AG04450 (cell line): ENCODE measurements at regions not wholly inside any gene's neighbourhood (a gene's known extent, or its start where the extent isn't known, plus 50 kb on each side); places are given as distances from the start of the nearest gene placed in this dataset.

Source experiments
- CTCF ChIA-PET: fragments of 300-600, 350-600 bp; formaldehyde crosslinking; extraction: SDS; loops from one replicate; lab custom pipeline; 2022; ENCODE audit warnings: antibody characterized with exemption, inconsistent platforms; lab: Charles Lee
- POLR2A ChIA-PET: fragments of 350-600 bp; formaldehyde crosslinking; extraction: SDS; loops from one replicate; lab custom pipeline; 2021; ENCODE audit warnings: antibody characterized with exemption, inconsistent platforms; lab: Yijun Ruan, JAX
- DNase-seq: peaks from one replicate; pipeline ENCODE4 v3.0.0-alpha.2; 2011; ENCODE audit warnings: low read depth, low spot score
- H3K27ac ChIP-seq: one replicate; pipeline ENCODE4 v1.5.1; 2012; ENCODE audit warnings: low read depth, low read length, control low read depth
- H3K27me3 ChIP-seq: one replicate; pipeline ENCODE4 v1.6.0; 2012; ENCODE audit warnings: low read length; ENCODE audit not compliant: control insufficient read depth, insufficient read depth
- H3K4me3 ChIP-seq: 2 replicates; pipeline ENCODE4 v1.5.1; 2011; ENCODE audit warnings: mild to moderate bottlenecking, low read depth, low read length, control low read depth
- H3K9me3 ChIP-seq: 2 replicates; pipeline ENCODE4 v1.5.1; 2012; ENCODE audit warnings: low read length; ENCODE audit not compliant: control insufficient read depth, insufficient read depth
- CTCF ChIP-seq: IDR thresholded peaks from 2 replicates; pipeline ENCODE4 v1.5.1; 2011; ENCODE audit warnings: low read depth, low read length, control low read depth, inconsistent platforms

GRCh38 chr4:97110506-97110905 lies 1032.8 kb downstream of the STPG2 start:
- no peaks in the 10 kb centered on the region for H3K27me3 ChIP-seq
- CTCF ChIA-PET: no interaction called here
- TF ChIP-seq CTCF: no peak
- peaks cover 5% of the 10 kb centered on the region for H3K9me3 ChIP-seq
- DNase-seq: no peak
- no peak overlapping the region for H3K27ac ChIP-seq
- POLR2A ChIA-PET: no interaction called here
- H3K4me3 ChIP-seq: no peak overlapping the region

GRCh38 chr4:97116511-97116910 lies 1026.8 kb downstream of the STPG2 start:
- ChIA-PET CTCF (no interaction called here), POLR2A (no interaction called here)
- no peak overlapping the region for H3K27ac ChIP-seq
- no peaks in the 10 kb centered on the region; the same call in 1 of the 2 replicates for H3K9me3 ChIP-seq
- no peaks in the 10 kb centered on the region for H3K27me3 ChIP-seq
- no peak for DNase-seq
- no peak overlapping the region for H3K4me3 ChIP-seq
- TF ChIP-seq CTCF: no peak

DNA sequence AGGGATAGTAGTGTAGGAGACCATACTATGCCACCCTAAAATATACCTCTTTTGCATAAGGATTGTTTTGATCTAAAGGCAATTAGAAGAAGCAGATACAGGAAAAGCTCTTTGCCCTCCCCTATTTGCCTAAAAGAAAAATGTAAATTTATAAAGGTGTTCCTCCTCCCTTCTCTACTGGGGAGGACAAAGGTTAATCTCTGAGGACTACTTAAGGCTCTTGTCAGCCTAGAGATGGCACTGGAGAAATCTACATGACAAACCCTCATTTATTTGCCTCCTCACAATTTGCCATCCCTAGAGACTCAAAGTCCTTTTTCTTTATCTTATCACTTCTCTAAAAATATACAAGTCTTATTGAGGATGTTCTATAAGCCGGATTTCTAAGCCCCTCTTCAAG lies 1021.8 kb downstream of the STPG2 start:
- Histone ChIP-seq H3K27me3 (no peaks in the 10 kb centered on the region), H3K4me3 (no peak overlapping the region), H3K27ac (no peak overlapping the region), H3K9me3 (peaks cover 9% of the 10 kb centered on the region)
- POLR2A ChIA-PET: no interaction called here
- CTCF ChIA-PET: no interaction called here
- no peak for TF ChIP-seq CTCF
- DNase-seq: no peak

DNA sequence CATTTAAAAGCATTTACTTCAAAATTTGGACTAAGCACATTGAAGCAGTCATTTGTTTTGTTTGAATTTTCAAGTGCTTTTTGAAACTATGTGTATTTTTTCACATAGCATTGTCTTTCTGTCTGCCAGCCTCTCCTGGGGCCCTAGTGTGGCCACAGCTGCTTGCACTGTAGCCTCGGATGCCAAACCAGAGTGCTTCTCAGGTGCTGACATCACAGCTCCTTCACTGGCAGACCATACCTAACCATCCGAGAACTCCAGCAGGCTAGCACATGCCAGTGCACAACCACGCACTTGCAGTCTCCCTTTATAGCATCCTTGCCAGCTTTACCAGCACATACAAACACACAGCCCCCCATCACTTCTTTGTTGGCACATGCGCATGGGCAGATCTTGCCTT lies 1019.7 kb downstream of the STPG2 start:
- Histone ChIP-seq H3K27ac (no peak overlapping the region), H3K9me3 (peaks cover 9% of the 10 kb centered on the region), H3K4me3 (no peak overlapping the region), H3K27me3 (no peaks in the 10 kb centered on the region)
- POLR2A ChIA-PET: no interaction called here
- TF ChIP-seq CTCF: no peak
- no peak for DNase-seq
- CTCF ChIA-PET: no interaction called here

DNA sequence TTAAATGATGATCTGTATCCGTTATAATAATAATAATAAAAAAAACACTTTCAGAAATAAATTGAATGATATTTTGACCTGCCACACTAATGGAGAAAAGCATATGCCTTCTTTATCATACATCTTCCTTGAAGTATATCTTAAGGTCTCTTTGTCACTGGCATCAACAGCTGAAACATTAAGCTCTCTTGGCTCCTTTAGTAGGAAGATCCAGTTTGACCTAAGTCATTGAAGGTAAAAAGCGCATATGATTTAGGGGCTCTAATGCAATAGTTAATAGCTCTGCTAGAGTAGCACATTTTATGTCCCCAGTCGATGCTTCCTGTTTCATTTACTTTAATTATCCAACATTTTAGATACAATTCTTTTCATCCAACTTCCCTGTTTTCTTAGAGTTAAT lies 1010.8 kb downstream of the STPG2 start:
- ChIA-PET CTCF (no interaction called here), POLR2A (no interaction called here)
- no peaks in the 10 kb centered on the region for H3K27me3 ChIP-seq
- H3K27ac ChIP-seq: no peak overlapping the region
- H3K4me3 ChIP-seq: no peak overlapping the region
- no peak for TF ChIP-seq CTCF
- no peak for DNase-seq
- H3K9me3 ChIP-seq: no peaks in the 10 kb centered on the region
